NCI-H446 treated with DMSO at 0.1 percent for 48 hours (cell line): ENCODE measurements at regions not wholly inside any gene's neighbourhood (a gene's known extent, or its start where the extent isn't known, plus 50 kb on each side); places are given as distances from the start of the nearest gene placed in this dataset.

Source experiments
- DNase-seq: peaks from one replicate; lab custom pipeline; 2025; lab: John Stamatoyannopoulos, UW

GRCh38 chr5:58403822-58404433 is 56.0 kb downstream of the PLK2 start:
- no peak for DNase-seq

- no peak for DNase-seq
These were observed 58.2 kb downstream of the PLK2 start for GRCh38 chr5:58401701-58402100.

GRCh38 chr5:58400737-58401136 is 59.1 kb downstream of the PLK2 start:
- no peak for DNase-seq

GRCh38 chr5:58399951-58400350 is 59.9 kb downstream of the PLK2 start:
- DNase-seq, result no peak

- DNase-seq, result no peak
These were observed 65.5 kb downstream of the PLK2 start for GRCh38 chr5:58394339-58394738.

GRCh38 chr5:58393716-58394115 is 66.2 kb downstream of the PLK2 start:
- no peak for DNase-seq

- DNase-seq, result no peak
These were observed 67.4 kb downstream of the PLK2 start for GRCh38 chr5:58392496-58392895.

- no peak for DNase-seq
These were observed 76.4 kb downstream of the PLK2 start for GRCh38 chr5:58383448-58383847.

GRCh38 chr5:58382131-58382534 is 77.8 kb downstream of the PLK2 start:
- no peak for DNase-seq

GRCh38 chr5:58381566-58381965 is 78.3 kb downstream of the PLK2 start:
- no peak for DNase-seq

- no peak for DNase-seq
These were observed 79.2 kb downstream of the PLK2 start for GRCh38 chr5:58380655-58381054.

- DNase-seq, result no peak
These were observed 81.1 kb downstream of the PLK2 start for GRCh38 chr5:58378613-58379390.

- DNase-seq, result no peak
These were observed 89.3 kb downstream of the PLK2 start for GRCh38 chr5:58370606-58371005.

GRCh38 chr5:58369513-58370190 is 90.2 kb downstream of the PLK2 start:
- no peak for DNase-seq

GRCh38 chr5:58366461-58366860 is 93.4 kb downstream of the PLK2 start:
- no peak for DNase-seq

GRCh38 chr5:58365791-58366190 is 94.1 kb downstream of the PLK2 start:
- no peak for DNase-seq

- DNase-seq, result no peak
These were observed 96.2 kb downstream of the PLK2 start for GRCh38 chr5:58363461-58364249.

GRCh38 chr5:58362135-58362534 is 97.8 kb downstream of the PLK2 start:
- no peak for DNase-seq

GRCh38 chr5:58360794-58361193 is 99.1 kb downstream of the PLK2 start:
- DNase-seq, result no peak

- DNase-seq, result no peak
These were observed 99.9 kb downstream of the PLK2 start for GRCh38 chr5:58359981-58360380.

- no peak for DNase-seq
These were observed 101.2 kb downstream of the PLK2 start for GRCh38 chr5:58358501-58359178.
